Renal cortex interstitium (tissue), 11 donors: ENCODE measurements at regions not wholly inside any gene's neighbourhood (a gene's known extent, or its start where the extent isn't known, plus 50 kb on each side); places are given as distances from the start of the nearest gene placed in this dataset.

Source experiments
- DNase-seq, 11 donors: peaks; one replicate each; pipeline ENCODE4 v3.0.0-alpha.2; 2013; ENCODE audit warnings: low read depth in 9 of 11, low spot score in 4 of 11; ENCODE audit errors: extremely low read depth in 1 of 11

DNA sequence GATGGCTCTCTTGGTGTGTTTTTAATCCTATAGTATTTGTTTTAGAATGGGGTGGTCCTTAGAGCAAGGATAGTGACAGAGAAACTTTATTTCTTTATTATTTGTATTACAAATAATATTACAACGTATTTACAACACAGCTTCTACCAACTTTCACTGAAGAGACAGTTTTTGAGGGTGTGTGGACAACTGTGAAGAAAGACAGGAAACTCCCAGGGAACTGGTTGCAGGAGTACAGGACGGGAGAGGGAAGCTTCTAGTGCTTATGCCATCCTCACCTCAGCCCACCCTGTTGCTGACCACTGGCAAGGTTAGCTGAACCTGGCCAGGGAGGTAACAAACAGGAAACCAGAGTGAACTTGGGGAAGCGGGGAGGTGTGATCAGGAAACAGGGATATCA, 251.7 kb downstream of the BCL11A start:
- no peak for DNase-seq

DNA sequence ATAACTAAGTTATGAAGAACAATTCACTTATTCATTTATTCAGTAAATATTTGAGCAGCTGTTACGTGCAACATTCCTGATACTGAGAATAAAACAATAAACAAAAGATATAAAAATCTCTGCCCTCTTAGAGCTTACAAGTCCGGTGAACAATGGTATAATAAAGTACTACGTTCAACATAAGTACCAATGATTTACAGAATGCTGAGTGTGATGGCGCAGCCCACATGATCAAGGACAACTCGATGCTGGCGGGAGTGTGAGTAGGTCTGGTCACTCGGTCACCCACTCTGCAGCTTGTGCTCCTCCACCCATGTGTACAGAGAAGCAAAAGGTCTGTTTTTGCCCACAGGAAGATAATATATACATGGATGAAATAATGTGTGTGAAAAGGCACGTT, 254.3 kb downstream of the BCL11A start:
- no peak for DNase-seq

GRCh38 chr2:60298006-60298696, 255.3 kb downstream of the BCL11A start:
- no peak for DNase-seq

GRCh38 chr2:60297296-60298005, 256.0 kb downstream of the BCL11A start:
- DNase-seq: no peak

GRCh38 chr2:60296219-60296955, 257.1 kb downstream of the BCL11A start:
- DNase-seq: no peak

- no peak for DNase-seq
Observed at GRCh38 chr2:60295636-60295962, 257.9 kb downstream of the BCL11A start.

GRCh38 chr2:60294901-60295635, 258.4 kb downstream of the BCL11A start:
- no peak for DNase-seq

GRCh38 chr2:60292242-60292641, 261.2 kb downstream of the BCL11A start:
- DNase-seq: no peak

DNA sequence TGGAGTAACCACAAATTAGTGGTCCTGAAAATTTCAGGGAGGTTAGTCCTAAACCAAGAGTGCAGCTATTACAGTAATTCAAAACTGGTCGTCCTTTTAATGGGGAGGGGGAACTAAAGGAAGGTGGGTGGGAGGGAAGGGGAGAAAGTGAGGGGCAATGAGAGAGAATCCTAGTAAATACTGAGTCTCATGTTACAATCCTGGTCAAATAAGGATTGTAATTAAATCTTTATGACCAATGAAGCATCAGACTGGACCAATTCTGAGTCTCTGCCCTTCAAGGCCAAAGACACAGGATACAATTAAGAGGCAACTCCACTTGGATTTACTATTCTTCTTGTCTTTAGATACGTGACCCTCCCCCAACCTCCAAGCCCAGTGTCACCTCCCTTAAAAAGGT, 262.9 kb downstream of the BCL11A start:
- DNase-seq: no peak

DNA sequence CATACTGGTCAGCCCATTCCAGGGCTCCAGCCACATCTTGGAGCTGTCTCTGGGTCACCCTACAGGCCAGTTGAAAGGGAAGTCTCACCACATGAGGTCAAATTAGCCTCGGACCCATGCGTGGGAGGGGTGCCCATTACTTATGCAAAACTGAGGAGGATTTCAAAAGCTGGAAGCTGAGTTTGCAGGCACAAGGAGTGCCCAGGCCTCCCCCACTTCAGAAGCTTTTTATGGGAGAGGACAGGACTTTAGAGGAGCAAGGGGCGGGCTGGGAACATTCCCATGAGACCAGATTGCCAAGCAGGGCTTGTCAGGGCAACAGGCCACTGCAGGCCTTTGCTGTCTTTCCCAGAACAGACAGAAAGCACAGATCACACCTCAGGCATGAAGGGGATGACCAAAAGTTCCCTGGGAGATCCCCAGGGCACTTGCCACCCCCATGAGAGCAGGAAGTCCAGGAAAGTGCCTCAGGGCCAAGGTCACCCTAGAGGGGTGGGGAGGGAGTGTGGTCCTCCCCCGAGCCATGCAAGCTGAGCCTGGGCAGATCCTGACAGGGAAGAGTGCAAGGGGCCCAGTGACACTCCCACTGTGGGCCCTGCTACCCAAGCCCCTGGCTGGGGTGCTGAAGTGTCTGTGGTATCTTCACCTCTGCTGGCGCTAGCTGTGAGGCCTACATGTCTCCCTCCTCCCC, 267.7 kb downstream of the BCL11A start:
- no peak for DNase-seq

DNA sequence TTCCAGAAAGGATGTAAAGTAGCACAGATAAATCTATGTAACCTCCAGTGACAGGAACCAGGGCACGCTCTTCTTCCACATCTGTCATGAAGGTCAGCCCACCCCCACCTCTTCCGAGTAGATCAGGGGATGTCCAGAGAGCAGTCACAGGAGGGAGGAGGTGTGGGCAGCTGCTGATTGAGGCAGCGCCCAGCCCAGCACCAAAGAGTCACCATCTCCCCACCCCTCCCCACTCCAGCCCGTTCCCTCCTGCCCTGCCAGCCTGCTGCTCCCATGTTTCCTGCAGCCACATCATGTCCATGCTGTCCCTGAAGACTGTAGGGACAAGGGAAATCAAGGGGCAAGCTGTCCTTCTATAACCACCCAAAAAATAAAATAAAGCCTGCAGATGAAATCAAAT, 269.8 kb downstream of the BCL11A start:
- DNase-seq: no peak

DNA sequence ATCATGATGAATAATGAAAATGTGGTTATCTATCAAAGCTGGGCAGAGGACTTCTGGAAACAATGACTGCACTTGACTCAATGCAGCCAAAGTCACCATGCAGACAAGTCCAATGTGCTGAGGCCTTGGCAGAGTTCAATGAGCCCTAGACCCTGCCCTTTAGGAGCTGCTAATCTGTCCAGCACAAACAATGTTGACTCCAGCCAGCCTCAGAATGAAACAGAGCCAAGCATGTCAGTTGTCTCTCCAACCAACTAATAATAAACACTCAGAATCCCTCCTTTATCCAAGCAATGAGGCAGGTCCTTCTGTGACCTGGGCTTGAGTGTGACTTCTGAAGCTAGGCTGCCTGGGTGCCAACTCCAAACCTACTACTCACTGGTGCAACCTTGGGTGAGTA, 270.6 kb downstream of the BCL11A start:
- no peak for DNase-seq

DNA sequence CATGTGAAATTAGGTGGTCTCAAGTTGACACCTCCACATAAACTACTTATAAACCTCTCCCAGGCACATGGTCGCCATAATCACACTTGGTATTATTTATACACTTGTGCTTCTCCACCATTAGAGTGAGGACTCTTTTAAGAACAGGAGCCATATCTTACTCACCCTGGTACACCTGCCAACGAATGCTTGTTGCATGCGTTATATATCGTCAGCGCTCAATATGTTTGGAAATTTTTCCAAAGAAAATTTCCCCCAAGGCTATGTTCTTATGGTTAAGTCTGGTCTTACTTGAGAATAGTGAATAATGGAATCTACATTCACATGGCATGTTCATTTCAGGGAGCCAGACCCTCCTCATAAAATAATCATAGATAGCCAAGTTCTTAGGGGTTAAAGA, 271.7 kb downstream of the BCL11A start:
- no peak for DNase-seq

DNA sequence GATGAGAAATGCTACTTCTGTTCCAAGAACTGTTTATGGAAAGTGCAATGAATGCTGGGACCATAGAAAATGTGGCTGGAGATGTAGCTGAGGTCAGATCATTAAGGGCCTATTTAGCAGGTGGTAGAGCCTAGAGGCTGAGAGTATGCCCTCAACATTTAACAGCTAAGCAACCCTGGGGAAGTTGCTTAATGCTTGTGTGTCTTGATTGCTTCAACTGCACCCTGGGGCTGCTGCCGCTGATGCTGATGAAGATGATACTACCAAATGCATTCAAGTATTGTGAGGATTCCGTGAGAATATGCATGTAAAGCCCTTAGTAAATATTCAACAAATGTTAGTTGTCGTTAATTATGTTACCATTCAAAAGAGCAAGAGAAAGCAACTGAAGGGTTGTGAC, 273.2 kb downstream of the BCL11A start:
- no peak for DNase-seq

DNA sequence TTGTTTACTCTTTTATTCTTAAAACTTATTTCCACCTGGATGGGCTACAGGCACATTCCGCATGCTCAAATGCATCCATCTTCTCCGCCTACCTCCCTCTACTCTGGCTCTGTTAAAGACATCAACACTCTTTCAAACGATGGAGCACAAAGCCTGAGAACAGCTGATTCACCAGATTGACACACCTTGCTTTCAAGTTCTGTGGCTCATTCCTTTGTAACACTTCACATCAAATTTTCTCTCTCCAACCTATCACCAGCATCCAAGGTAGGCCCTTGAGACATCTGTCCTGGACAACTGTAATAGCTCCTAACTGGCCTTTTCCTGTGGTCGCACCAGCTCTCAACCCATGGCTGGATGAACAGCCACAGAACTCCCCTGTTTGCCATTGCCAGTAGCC, 274.5 kb downstream of the BCL11A start:
- no peak for DNase-seq

GRCh38 chr2:60275958-60276357, 277.5 kb downstream of the BCL11A start:
- no peak for DNase-seq

DNA sequence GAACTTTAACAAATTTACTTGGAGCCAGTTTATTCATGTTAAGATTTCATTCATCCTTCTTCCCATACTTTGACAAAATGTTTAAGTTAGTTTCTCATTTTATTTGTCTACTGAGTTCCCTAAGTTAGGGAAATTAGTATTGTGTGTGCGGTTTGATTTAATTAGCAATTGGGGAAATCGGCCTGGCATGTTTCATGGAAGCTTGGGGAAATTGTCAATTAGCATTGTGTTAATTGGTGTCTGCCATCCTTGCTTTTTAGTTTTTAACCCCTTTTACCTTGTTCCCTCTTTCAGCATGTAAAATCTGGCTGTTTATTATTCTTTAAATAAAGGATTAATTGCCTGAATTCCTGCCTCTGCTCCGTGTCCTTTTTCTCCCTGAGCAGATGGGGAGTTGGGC, 279.6 kb downstream of the BCL11A start:
- no peak for DNase-seq

GRCh38 chr2:60271713-60272112, 281.7 kb downstream of the BCL11A start:
- DNase-seq: no peak

DNA sequence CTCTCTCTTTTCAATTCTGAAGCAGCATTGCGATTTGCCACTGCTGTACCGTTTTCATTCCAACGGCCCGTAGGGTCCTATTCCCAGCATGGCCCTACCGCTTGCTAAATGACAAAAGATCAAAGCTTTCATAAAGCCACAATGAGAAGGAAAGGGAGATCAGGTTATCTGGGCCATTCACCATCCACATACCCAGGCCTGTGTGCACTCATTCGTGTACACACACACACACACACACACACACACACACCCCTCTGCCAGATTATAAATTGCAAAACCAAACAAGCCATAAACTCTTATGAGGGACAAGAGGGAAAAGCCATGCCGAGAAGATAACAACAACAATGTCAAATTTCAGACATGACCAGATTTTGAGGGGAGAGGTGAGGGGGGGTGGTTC, 282.3 kb downstream of the BCL11A start:
- no peak for DNase-seq
